Mesendoderm (in vitro differentiated cells): ENCODE measurements at regions not wholly inside any gene's neighbourhood (a gene's known extent, or its start where the extent isn't known, plus 50 kb on each side); places are given as distances from the start of the nearest gene placed in this dataset.

ENCODE experiments used
- DNase-seq: peaks from one replicate; pipeline ENCODE4 v3.0.0; 2013
- H2AK5ac ChIP-seq: 2 replicates; pipeline ENCODE4 v1.6.1; 2013; ENCODE audit warnings: low read length, inconsistent platforms
- H2BK120ac ChIP-seq: 2 replicates; pipeline ENCODE4 v1.6.1; 2013; ENCODE audit warnings: low read depth, mild to moderate bottlenecking, low read length, moderate library complexity, mixed read lengths
- H2BK15ac ChIP-seq: replicated peaks from 2 replicates; pipeline ENCODE4 v1.6.1; 2013; ENCODE audit warnings: low read depth, mild to moderate bottlenecking, moderate library complexity
- H2BK5ac ChIP-seq: 2 replicates; pipeline ENCODE4 v1.6.1; 2013; ENCODE audit warnings: low read length, inconsistent platforms
- H3K18ac ChIP-seq: 2 replicates; pipeline ENCODE4 v1.6.1; 2013; ENCODE audit warnings: mild to moderate bottlenecking, low read length, mixed read lengths
- H3K23ac ChIP-seq: one replicate; pipeline ENCODE4 v1.6.1; 2013; ENCODE audit warnings: low read length
- H3K27ac ChIP-seq: 2 replicates; pipeline ENCODE4 v1.5.1; 2013; ENCODE audit warnings: low read depth, mild to moderate bottlenecking, inconsistent platforms, low read length, moderate library complexity
- H3K27me3 ChIP-seq: 2 replicates; pipeline ENCODE4 v1.6.1; 2013; ENCODE audit warnings: low read length, control low read depth, mild to moderate bottlenecking, inconsistent platforms; ENCODE audit not compliant: insufficient read depth, poor library complexity
- H3K36me3 ChIP-seq: 2 replicates; pipeline ENCODE4 v1.6.1; 2013; ENCODE audit warnings: low read length, inconsistent platforms; ENCODE audit not compliant: control insufficient read depth, insufficient read depth
- H3K4ac ChIP-seq: one replicate; pipeline ENCODE4 v1.6.1; 2013; ENCODE audit warnings: low read depth, mild to moderate bottlenecking, low read length, moderate library complexity
- H3K4me1 ChIP-seq: 2 replicates; pipeline ENCODE4 v1.6.1; 2013; ENCODE audit warnings: low read depth, low read length, inconsistent platforms; ENCODE audit not compliant: control insufficient read depth
- H3K4me2 ChIP-seq: 2 replicates; pipeline ENCODE4 v1.6.1; 2013; ENCODE audit warnings: low read length
- H3K4me3 ChIP-seq: 2 replicates; pipeline ENCODE4 v1.5.1; 2013; ENCODE audit warnings: mild to moderate bottlenecking, low read length
- H3K56ac ChIP-seq: one replicate; pipeline ENCODE4 v1.6.1; 2013; ENCODE audit warnings: low read length
- H3K79me1 ChIP-seq: 2 replicates; pipeline ENCODE4 v1.6.1; 2013; ENCODE audit warnings: low read length, inconsistent platforms
- H3K79me2 ChIP-seq: 2 replicates; pipeline ENCODE4 v1.6.1; 2013; ENCODE audit warnings: mild to moderate bottlenecking, low read length; ENCODE audit not compliant: control insufficient read depth, insufficient read depth
- H3K9ac ChIP-seq: 2 replicates; pipeline ENCODE4 v1.6.1; 2013; ENCODE audit warnings: low read length, inconsistent platforms
- H4K5ac ChIP-seq: one replicate; pipeline ENCODE4 v1.6.1; 2013; ENCODE audit warnings: low read length
- H4K8ac ChIP-seq: one replicate; pipeline ENCODE4 v1.6.1; 2013; ENCODE audit warnings: low read depth, mild to moderate bottlenecking, control low read depth, low read length, moderate library complexity
- WGBS: extraction: QIAGEN DNeasy Blood & Tissue Kit; methylation state at CpG from one replicate; pipeline ENCODE4 v1.1.7; 2013; ENCODE audit warnings: low lambda C conversion rate, missing lambda C conversion rate; ENCODE audit not compliant: insufficient coverage; ENCODE audit errors: extremely low coverage; 5-methylcytosine and 5-hydroxymethylcytosine counted together

DNA sequence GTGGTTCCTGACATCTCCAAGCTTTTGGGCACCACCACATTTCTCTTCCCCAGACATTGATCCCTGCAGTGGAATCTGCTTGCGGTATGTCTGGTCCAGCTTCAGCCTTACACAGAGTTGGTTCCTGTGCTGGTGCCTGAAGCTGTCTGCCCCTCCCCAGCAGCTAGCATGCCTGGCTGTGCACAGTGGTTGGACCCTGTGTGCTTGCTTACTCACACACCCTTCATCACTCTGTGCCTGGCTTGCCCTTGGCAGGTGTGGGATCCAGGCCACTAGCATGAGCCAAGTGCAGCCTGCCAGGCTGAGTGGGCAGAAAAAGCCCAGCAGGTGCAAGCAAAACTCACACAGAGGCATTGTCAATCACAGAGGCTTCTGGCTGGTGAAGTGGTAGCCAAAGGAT is 473.8 kb downstream of the ACTRT1 start:
- WGBS, result no CpG with 5 or more reads among the region's 1 CpG
- H2BK5ac ChIP-seq, result no peak overlapping the region

GRCh38 chrX:127577884-127578283 is 474.3 kb downstream of the ACTRT1 start:
- no peak overlapping the region for H3K4me2 ChIP-seq
- no peaks in the 10 kb centered on the region for H3K36me3 ChIP-seq
- no peak overlapping the region for H4K8ac ChIP-seq
- no peak overlapping the region for H4K5ac ChIP-seq
- H3K18ac ChIP-seq, result no peak overlapping the region
- H3K4me3 ChIP-seq, result no peak overlapping the region
- H3K27me3 ChIP-seq, result no peaks in the 10 kb centered on the region
- no peak for DNase-seq
- no peak overlapping the region for H3K27ac ChIP-seq
- no peak overlapping the region for H2AK5ac ChIP-seq
- no peaks in the 10 kb centered on the region for H3K4me1 ChIP-seq
- no peak overlapping the region for H3K9ac ChIP-seq
- H3K23ac ChIP-seq, result no peak overlapping the region
- H3K79me1 ChIP-seq, result no peaks in the 10 kb centered on the region
- H2BK15ac ChIP-seq, result no peak overlapping the region
- no peak overlapping the region for H2BK120ac ChIP-seq
- no CpG with 5 or more reads among the region's 6 CpGs for WGBS
- H3K4ac ChIP-seq, result no peak overlapping the region
- H2BK5ac ChIP-seq, result no peak overlapping the region
- H3K56ac ChIP-seq, result no peak overlapping the region
- H3K79me2 ChIP-seq, result no peaks in the 10 kb centered on the region

More for the DNA sequence above, 473.8 kb downstream of the ACTRT1 start:
- Histone ChIP-seq H4K5ac (no peak overlapping the region), H3K18ac (no peak overlapping the region), H3K36me3 (no peaks in the 10 kb centered on the region), H3K4me1 (no peaks in the 10 kb centered on the region), H3K27ac (no peak overlapping the region), H3K56ac (no peak overlapping the region), H3K27me3 (no peaks in the 10 kb centered on the region), H3K4me2 (no peak overlapping the region), H3K23ac (no peak overlapping the region), H3K79me1 (no peaks in the 10 kb centered on the region), H3K4ac (no peak overlapping the region), H2AK5ac (no peak overlapping the region), H3K79me2 (no peaks in the 10 kb centered on the region), H3K9ac (no peak overlapping the region), H2BK15ac (no peak overlapping the region), H2BK120ac (no peak overlapping the region), H3K4me3 (no peak overlapping the region), H4K8ac (no peak overlapping the region)
- DNase-seq, result no peak

GRCh38 chrX:127574829-127575228 is 477.4 kb downstream of the ACTRT1 start:
- WGBS, result no CpG with 5 or more reads among the region's 7 CpGs
- no peak overlapping the region for H2BK120ac ChIP-seq

GRCh38 chrX:127572471-127572870 is 479.7 kb downstream of the ACTRT1 start:
- no peaks in the 10 kb centered on the region for H3K79me1 ChIP-seq
- H3K27me3 ChIP-seq, result no peaks in the 10 kb centered on the region
- no peak overlapping the region for H3K9ac ChIP-seq
- H2BK15ac ChIP-seq, result no peak overlapping the region
- no peak overlapping the region for H3K23ac ChIP-seq
- H3K4ac ChIP-seq, result no peak overlapping the region
- no peaks in the 10 kb centered on the region for H3K36me3 ChIP-seq
- no peak overlapping the region for H2AK5ac ChIP-seq
- no peak overlapping the region for H2BK5ac ChIP-seq
- no peaks in the 10 kb centered on the region for H3K4me1 ChIP-seq
- H4K8ac ChIP-seq, result no peak overlapping the region
- DNase-seq, result no peak
- H3K56ac ChIP-seq, result no peak overlapping the region
- H3K79me2 ChIP-seq, result no peaks in the 10 kb centered on the region
- no peak overlapping the region for H3K18ac ChIP-seq
- H2BK120ac ChIP-seq, result no peak overlapping the region
- no peak overlapping the region for H3K27ac ChIP-seq
- H4K5ac ChIP-seq, result no peak overlapping the region
- H3K4me2 ChIP-seq, result no peak overlapping the region
- WGBS, result no CpG with 5 or more reads among the region's 1 CpG
- H3K4me3 ChIP-seq, result no peak overlapping the region

More at GRCh38 chrX:127574829-127575228, 477.4 kb downstream of the ACTRT1 start:
- Histone ChIP-seq H2AK5ac (no peak overlapping the region), H3K4me1 (no peaks in the 10 kb centered on the region), H3K4me2 (no peak overlapping the region), H3K9ac (no peak overlapping the region), H3K36me3 (no peaks in the 10 kb centered on the region), H3K27me3 (no peaks in the 10 kb centered on the region), H2BK5ac (no peak overlapping the region), H2BK15ac (no peak overlapping the region), H4K8ac (no peak overlapping the region), H3K18ac (no peak overlapping the region), H3K23ac (no peak overlapping the region), H3K4me3 (no peak overlapping the region), H3K56ac (no peak overlapping the region), H3K4ac (no peak overlapping the region), H4K5ac (no peak overlapping the region), H3K79me1 (no peaks in the 10 kb centered on the region), H3K79me2 (no peaks in the 10 kb centered on the region), H3K27ac (no peak overlapping the region)
- no peak for DNase-seq

DNA sequence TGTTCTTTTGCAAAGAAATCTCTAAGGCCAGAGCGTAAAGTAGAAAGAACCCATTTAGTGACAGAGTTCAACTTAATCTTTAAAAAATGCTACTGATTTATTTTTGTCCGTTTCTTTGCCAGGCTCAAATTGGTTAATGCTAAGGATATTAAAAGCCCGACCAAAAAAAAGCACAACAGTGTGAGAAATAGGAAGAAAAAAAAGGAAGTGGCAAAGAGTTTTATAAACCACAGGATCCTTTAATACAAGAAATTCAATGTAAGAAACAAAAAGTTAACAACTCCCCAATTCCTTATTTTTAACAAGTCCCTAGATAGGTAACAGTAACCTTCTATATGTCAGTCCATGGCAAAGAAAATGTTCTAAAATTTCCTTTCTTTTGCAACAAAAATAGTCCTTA is 480.4 kb downstream of the ACTRT1 start:
- DNase-seq, result no peak
- no peaks in the 10 kb centered on the region for H3K27me3 ChIP-seq
- H3K23ac ChIP-seq, result no peak overlapping the region
- no peak overlapping the region for H2BK5ac ChIP-seq
- H2BK120ac ChIP-seq, result no peak overlapping the region
- H3K4ac ChIP-seq, result no peak overlapping the region
- H3K4me1 ChIP-seq, result no peaks in the 10 kb centered on the region
- no peak overlapping the region for H2BK15ac ChIP-seq
- no peak overlapping the region for H4K5ac ChIP-seq
- no peak overlapping the region for H3K4me3 ChIP-seq
- no peak overlapping the region for H3K27ac ChIP-seq
- H3K79me2 ChIP-seq, result no peaks in the 10 kb centered on the region
- H3K4me2 ChIP-seq, result no peak overlapping the region
- H3K36me3 ChIP-seq, result no peaks in the 10 kb centered on the region
- no peak overlapping the region for H3K56ac ChIP-seq
- no peak overlapping the region for H4K8ac ChIP-seq
- H3K18ac ChIP-seq, result no peak overlapping the region
- no peak overlapping the region for H3K9ac ChIP-seq
- H3K79me1 ChIP-seq, result no peaks in the 10 kb centered on the region
- no peak overlapping the region for H2AK5ac ChIP-seq
- no CpG with 5 or more reads among the region's 3 CpGs for WGBS

GRCh38 chrX:127570276-127570675 is 481.9 kb downstream of the ACTRT1 start:
- Histone ChIP-seq H3K79me2 (no peaks in the 10 kb centered on the region), H2AK5ac (no peak overlapping the region), H3K18ac (no peak overlapping the region)

More at GRCh38 chrX:127570276-127570675, 481.9 kb downstream of the ACTRT1 start:
- Histone ChIP-seq H3K4me2 (no peak overlapping the region), H4K5ac (no peak overlapping the region), H3K27me3 (no peaks in the 10 kb centered on the region), H2BK5ac (no peak overlapping the region), H2BK120ac (no peak overlapping the region), H3K4me1 (no peaks in the 10 kb centered on the region), H3K4me3 (no peak overlapping the region), H3K23ac (no peak overlapping the region), H4K8ac (no peak overlapping the region), H3K36me3 (no peaks in the 10 kb centered on the region), H2BK15ac (no peak overlapping the region), H3K27ac (no peak overlapping the region), H3K79me1 (no peaks in the 10 kb centered on the region), H3K4ac (no peak overlapping the region), H3K9ac (no peak overlapping the region), H3K56ac (no peak overlapping the region)
- peak; percentile 3 for DNase-seq
